Upper lobe of left lung (tissue), 6 donors: ENCODE measurements at regions not wholly inside any gene's neighbourhood (a gene's known extent, or its start where the extent isn't known, plus 50 kb on each side); places are given as distances from the start of the nearest gene placed in this dataset.

Source experiments
- ATAC-seq, 2 donors: fragments of 200-7000 bp; cut with Tn5 transposase; one replicate each; pipeline ENCODE4 v1.9.1; 2022; ENCODE audit warnings: mild to moderate bottlenecking in 2 of 2, moderate library complexity in 2 of 2; ENCODE audit not compliant: low FRiP score in 2 of 2
- DNase-seq, 2 donors: peaks; one replicate each; pipeline ENCODE4 v3.0.0-alpha.2; 2019 to 2020
- H3K27ac ChIP-seq, 4 donors: fragments of 200-600 bp; sonication (generic); one replicate each; pipeline ENCODE4 v1.5.1; 2016 to 2019
- H3K27me3 ChIP-seq, 4 donors: fragments of 200-600 bp; sonication (generic); one replicate each; pipeline ENCODE4 v1.5.1; 2017 to 2019
- H3K36me3 ChIP-seq, 4 donors: fragments of 200-600 bp; sonication (generic); one replicate each; pipeline ENCODE4 v1.5.1; 2016 to 2019
- H3K4me1 ChIP-seq, 4 donors: fragments of 200-600 bp; sonication (generic); one replicate each; pipeline ENCODE4 v1.5.1; 2018 to 2019
- H3K4me3 ChIP-seq, 4 donors: fragments of 200-600 bp; sonication (generic); one replicate each; pipeline ENCODE4 v1.5.1; 2017 to 2019; ENCODE audit warnings: mild to moderate bottlenecking in 2 of 4, moderate library complexity in 1 of 4
- H3K9me3 ChIP-seq, 4 donors: fragments of 200-600 bp; sonication (generic); one replicate each; pipeline ENCODE4 v1.5.1; 2018 to 2019
- EP300 ChIP-seq, 4 donors: sonication (generic); formaldehyde crosslinking; IDR thresholded peaks; one replicate each; pipeline ENCODE4 v1.5.1; 2017; ENCODE audit warnings: antibody characterized with exemption in 4 of 4, control low read depth in 2 of 4
- POLR2A ChIP-seq, 4 donors: fragments of 450-650 bp; IDR thresholded peaks; one replicate each; pipeline ENCODE4 v1.5.1; 2016 to 2017; ENCODE audit warnings: antibody characterized with exemption in 4 of 4, mild to moderate bottlenecking in 2 of 4
- POLR2AphosphoS5 ChIP-seq, 2 donors: sonication (generic); formaldehyde crosslinking; IDR thresholded peaks; one replicate each; pipeline ENCODE4 v1.5.1; 2017; ENCODE audit warnings: antibody characterized with exemption in 2 of 2
- WGBS, 2 donors: methylation state at CpG; one replicate each; pipeline ENCODE4 v1.1.5; 2017 to 2018; 5-methylcytosine and 5-hydroxymethylcytosine counted together
- TF ChIP-seq, protein P1 (sequence below), 6 experiments: fragments of 450-650 bp in 4 of 6; fragments of 200-600 bp in 2 of 6; sonication (generic) in 2 of 6; IDR thresholded peaks; one replicate each; pipeline ENCODE4 v1.5.1; 2016 to 2019; ENCODE audit warnings: antibody characterized with exemption in 6 of 6
- donor health status: DM: no; HTN: no; CAD: no; lungs with moderate emphysema.
- donor health status: DM: no; HTN: yes; CAD: no; lungs with severe emphysema.

DNA sequence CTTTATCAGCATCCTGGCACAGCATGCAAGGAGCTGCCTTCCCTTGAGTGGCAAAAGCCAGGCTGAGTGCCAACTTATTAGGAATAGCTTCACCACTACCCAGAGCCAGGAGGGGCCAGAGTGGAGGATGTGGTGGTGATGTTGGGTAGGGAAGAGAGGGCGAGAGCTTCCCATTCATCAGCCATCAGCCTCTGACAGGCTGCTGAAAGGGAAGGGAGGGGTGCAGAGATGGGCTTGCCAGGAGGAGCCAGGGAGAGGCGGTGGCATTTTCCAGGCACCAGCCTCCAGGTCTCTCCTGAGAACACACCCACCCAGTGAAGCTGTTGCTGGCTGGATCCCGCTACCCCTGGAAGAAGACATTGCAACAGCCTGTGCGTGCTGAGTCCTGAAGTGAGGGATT lies 168.5 kb downstream of the ACTL8 start:
- no peak overlapping the region for H3K27ac ChIP-seq
- no peaks in the 10 kb centered on the region for H3K27me3 ChIP-seq
- H3K4me1 ChIP-seq = no peaks in the 10 kb centered on the region
- H3K4me3 ChIP-seq = no peak overlapping the region
- no peak for DNase-seq
- no peaks in the 10 kb centered on the region for H3K36me3 ChIP-seq
- no peak for ATAC-seq
- no peaks in the 10 kb centered on the region for H3K9me3 ChIP-seq
- TF ChIP-seq, protein P1, sequence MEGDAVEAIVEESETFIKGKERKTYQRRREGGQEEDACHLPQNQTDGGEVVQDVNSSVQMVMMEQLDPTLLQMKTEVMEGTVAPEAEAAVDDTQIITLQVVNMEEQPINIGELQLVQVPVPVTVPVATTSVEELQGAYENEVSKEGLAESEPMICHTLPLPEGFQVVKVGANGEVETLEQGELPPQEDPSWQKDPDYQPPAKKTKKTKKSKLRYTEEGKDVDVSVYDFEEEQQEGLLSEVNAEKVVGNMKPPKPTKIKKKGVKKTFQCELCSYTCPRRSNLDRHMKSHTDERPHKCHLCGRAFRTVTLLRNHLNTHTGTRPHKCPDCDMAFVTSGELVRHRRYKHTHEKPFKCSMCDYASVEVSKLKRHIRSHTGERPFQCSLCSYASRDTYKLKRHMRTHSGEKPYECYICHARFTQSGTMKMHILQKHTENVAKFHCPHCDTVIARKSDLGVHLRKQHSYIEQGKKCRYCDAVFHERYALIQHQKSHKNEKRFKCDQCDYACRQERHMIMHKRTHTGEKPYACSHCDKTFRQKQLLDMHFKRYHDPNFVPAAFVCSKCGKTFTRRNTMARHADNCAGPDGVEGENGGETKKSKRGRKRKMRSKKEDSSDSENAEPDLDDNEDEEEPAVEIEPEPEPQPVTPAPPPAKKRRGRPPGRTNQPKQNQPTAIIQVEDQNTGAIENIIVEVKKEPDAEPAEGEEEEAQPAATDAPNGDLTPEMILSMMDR (IDR thresholded peaks at IDR 0.05) = no peak
- WGBS, 2 donors = 81 to 83% methylated on average over 4 of the region's 4 CpGs

DNA sequence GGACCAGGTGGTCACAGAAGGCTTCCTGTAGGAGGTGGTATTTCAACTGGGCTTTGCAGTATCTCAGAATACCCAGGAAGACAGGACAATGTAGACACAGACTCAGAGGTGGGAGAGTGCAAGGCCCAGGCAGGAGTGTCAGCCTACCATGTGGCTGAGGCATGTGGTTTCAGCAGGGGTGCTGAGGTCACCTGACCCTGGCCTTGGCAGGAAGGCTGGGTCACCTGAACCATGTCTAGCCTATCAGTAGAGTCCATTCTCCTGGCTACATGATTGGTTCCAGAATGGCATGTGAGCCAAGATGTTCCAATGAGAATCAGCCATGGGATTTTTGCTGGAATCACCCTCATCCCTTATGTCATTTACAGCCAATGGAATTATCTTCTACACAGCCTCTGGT lies 169.4 kb downstream of the ACTL8 start:
- TF ChIP-seq EP300 (IDR thresholded peaks at IDR 0.05) (no peak), POLR2A (IDR thresholded peaks at IDR 0.05) (no peak), POLR2AphosphoS5 (IDR thresholded peaks at IDR 0.05) (no peak)
- TF ChIP-seq, protein P1 (IDR thresholded peaks at IDR 0.05) = no peak

DNA sequence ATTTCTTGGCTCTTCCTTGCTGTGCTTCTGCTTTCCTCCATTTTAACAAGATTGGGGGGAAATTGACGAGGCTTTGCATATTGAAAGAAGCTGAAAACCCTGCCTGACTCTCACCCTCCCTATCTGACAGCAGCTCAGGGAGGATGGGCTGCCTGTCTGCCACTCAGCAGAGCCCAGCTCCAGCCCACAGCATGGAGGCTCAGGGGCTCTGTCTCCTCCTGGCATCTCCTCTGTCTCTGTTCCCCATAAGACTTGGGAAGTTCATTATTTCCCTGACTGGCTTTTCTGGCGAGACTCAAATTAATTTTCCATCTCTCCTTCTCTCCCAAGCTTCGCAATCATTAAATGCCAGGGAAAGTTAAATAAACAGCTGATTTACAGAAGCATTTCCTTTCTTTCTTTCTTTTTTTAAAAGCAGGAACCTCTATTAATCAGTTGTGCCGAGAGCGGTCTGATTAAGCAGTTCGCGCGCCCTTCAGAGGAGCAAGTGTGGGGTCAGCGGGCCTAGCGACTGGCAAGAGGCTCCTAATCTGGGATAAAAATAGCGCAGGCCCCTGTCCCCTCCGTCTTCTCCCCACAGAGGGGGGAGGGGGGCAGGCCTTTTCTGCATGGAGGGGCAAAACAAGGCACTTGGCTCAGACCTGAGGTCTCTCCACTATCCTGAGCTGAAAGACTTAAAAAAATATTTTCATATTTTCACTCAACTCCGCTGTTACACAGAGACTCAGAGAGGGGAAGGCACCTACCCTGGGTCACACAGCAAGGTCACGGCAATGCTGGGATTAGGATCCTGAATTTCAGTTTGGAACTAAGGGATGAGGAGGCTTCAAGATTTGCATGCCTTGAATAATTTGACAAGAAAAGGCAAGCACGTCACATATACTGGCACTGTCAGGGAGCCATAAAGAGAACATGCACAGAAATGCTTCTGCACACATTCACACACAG lies 170.4 kb downstream of the ACTL8 start:
- ATAC-seq = no peak
- DNase-seq = no peak

More for the DNA sequence above, 169.4 kb downstream of the ACTL8 start:
- Histone ChIP-seq H3K27me3 (no peaks in the 10 kb centered on the region), H3K27ac (no peak overlapping the region), H3K4me3 (no peak overlapping the region), H3K36me3 (no peaks in the 10 kb centered on the region), H3K4me1 (no peaks in the 10 kb centered on the region), H3K9me3 (no peaks in the 10 kb centered on the region)
- ATAC-seq (no peak), DNase-seq (no peak)

DNA sequence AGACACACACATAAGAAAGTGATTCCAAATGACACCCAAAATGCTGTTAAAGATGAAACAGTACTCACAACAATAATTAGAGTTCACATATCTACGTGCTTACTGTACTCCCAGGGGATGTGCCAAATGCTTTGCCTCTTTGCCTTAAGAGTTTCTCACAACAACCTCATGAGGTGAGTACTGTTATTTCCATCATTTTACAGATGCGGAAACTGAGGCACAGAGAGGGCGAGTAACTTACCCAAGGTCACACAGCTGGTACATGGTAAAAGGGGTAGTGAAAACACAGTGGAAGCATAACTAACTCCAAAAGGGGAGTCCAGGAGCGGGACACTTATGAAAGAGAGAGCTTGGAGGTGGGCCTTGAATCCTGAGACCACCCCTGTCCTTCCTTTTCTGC lies 171.8 kb downstream of the ACTL8 start:
- H3K4me1 ChIP-seq = no peaks in the 10 kb centered on the region
- no peak overlapping the region for H3K27ac ChIP-seq
- TF ChIP-seq, protein P1 (IDR thresholded peaks at IDR 0.05) = no peak
- TF ChIP-seq EP300 (IDR thresholded peaks at IDR 0.05) (no peak), POLR2AphosphoS5 (IDR thresholded peaks at IDR 0.05) (no peak), POLR2A (IDR thresholded peaks at IDR 0.05) (no peak)
- ATAC-seq (no peak), DNase-seq (no peak)
- no peaks in the 10 kb centered on the region for H3K36me3 ChIP-seq
- H3K4me3 ChIP-seq = no peak overlapping the region
- no peaks in the 10 kb centered on the region for H3K9me3 ChIP-seq
- WGBS, 2 donors = 91 to 96% methylated on average over 4 of the region's 4 CpGs
- H3K27me3 ChIP-seq = no peaks in the 10 kb centered on the region

More for the DNA sequence above, 170.4 kb downstream of the ACTL8 start:
- Histone ChIP-seq H3K36me3 (no peaks in the 10 kb centered on the region), H3K4me1 (no peaks in the 10 kb centered on the region), H3K9me3 (no peaks in the 10 kb centered on the region), H3K27ac (no peak overlapping the region), H3K4me3 (no peak overlapping the region), H3K27me3 (no peaks in the 10 kb centered on the region)
- TF ChIP-seq EP300 (IDR thresholded peaks at IDR 0.05) = no peak
- TF ChIP-seq, protein P1 (IDR thresholded peaks at IDR 0.05) = no peak
- TF ChIP-seq POLR2AphosphoS5 (IDR thresholded peaks at IDR 0.05) = no peak
- TF ChIP-seq POLR2A (IDR thresholded peaks at IDR 0.05) = no peak
- WGBS, 2 donors = 31 to 32% methylated on average over 15 of the region's 15 CpGs

DNA sequence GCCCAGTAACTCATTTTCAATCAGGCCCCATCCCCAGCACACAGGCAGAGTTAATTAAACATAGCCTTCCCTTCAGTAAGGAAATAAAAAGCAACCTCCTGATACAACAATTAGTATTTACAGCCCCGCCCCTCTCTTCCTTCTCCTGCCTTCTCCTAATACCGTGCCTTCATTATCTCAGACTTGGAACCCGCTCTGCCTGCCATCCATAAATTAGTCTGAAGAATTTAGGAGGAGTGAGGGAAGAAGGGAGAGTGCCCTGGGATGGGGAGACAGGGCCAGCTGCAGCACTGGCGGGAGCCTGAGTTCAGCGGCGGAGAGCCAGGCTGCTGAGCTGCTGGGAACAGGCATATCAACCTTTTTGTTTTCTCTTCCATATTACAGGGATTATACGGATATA lies 172.8 kb downstream of the ACTL8 start:
- ATAC-seq = no peak
- DNase-seq = no peak
- Histone ChIP-seq H3K27me3 (no peaks in the 10 kb centered on the region), H3K9me3 (no peaks in the 10 kb centered on the region), H3K36me3 (no peaks in the 10 kb centered on the region), H3K27ac (no peak overlapping the region), H3K4me1 (no peaks in the 10 kb centered on the region), H3K4me3 (no peak overlapping the region)
- TF ChIP-seq POLR2A (IDR thresholded peaks at IDR 0.05) = no peak
- TF ChIP-seq POLR2AphosphoS5 (IDR thresholded peaks at IDR 0.05) = no peak
- TF ChIP-seq EP300 (IDR thresholded peaks at IDR 0.05) = no peak
- TF ChIP-seq, protein P1 (IDR thresholded peaks at IDR 0.05) = no peak
- 52 to 62% methylated on average over 7 of the region's 7 CpGs for WGBS, 2 donors
